Small intestine (tissue), 7 donors: ENCODE measurements at regions not wholly inside any gene's neighbourhood (a gene's known extent, or its start where the extent isn't known, plus 50 kb on each side); places are given as distances from the start of the nearest gene placed in this dataset.
A peak's percentile ranks its signal among the peaks of the same experiment; 100 is the strongest.

Source experiments
- DNase-seq, 2 donors: peaks; one replicate each; pipeline versions ENCODE4 v3.0.0 to v3.0.0-alpha.2; 2013
- FAIRE-seq: peaks from 2 replicates; lab custom pipeline; 2012; peaks lifted over from hg19 to GRCh38; lab: Jason Lieb, UNC
- H3K27ac ChIP-seq, 3 donors: one replicate each; pipeline ENCODE4 v1.5.1; 2013; ENCODE audit warnings: low read length in 2 of 3, mild to moderate bottlenecking in 2 of 3, control low read depth in 1 of 3, inconsistent platforms in 1 of 3, low read depth in 1 of 3, moderate library complexity in 1 of 3
- H3K27me3 ChIP-seq, 3 donors: one replicate each; pipeline ENCODE4 v1.6.1; 2013; ENCODE audit warnings: low read length in 3 of 3, inconsistent platforms in 1 of 3; ENCODE audit not compliant: control insufficient read depth in 3 of 3, insufficient read depth in 3 of 3
- H3K36me3 ChIP-seq, 3 donors: one replicate each; pipeline ENCODE4 v1.6.1; 2013; ENCODE audit warnings: low read length in 3 of 3, inconsistent platforms in 1 of 3, low read depth in 1 of 3, mild to moderate bottlenecking in 1 of 3, moderate library complexity in 1 of 3; ENCODE audit not compliant: control insufficient read depth in 3 of 3, insufficient read depth in 2 of 3
- H3K4me1 ChIP-seq, 3 donors: one replicate each; pipeline ENCODE4 v1.6.1; 2013; ENCODE audit warnings: low read length in 2 of 3, inconsistent platforms in 1 of 3, low read depth in 1 of 3, mild to moderate bottlenecking in 1 of 3, moderate library complexity in 1 of 3; ENCODE audit not compliant: control insufficient read depth in 3 of 3, insufficient read depth in 2 of 3
- H3K4me3 ChIP-seq, 3 donors: one replicate each; pipeline ENCODE4 v1.5.1; 2013; ENCODE audit warnings: low read length in 3 of 3, control low read depth in 1 of 3, inconsistent platforms in 1 of 3, low read depth in 1 of 3, mild to moderate bottlenecking in 1 of 3, moderate library complexity in 1 of 3
- H3K9me3 ChIP-seq, 2 donors: one replicate each; pipeline ENCODE4 v1.6.1; 2013; ENCODE audit warnings: low read depth in 1 of 2, low read length in 1 of 2; ENCODE audit not compliant: control insufficient read depth in 2 of 2, insufficient read depth in 1 of 2
- WGBS, 3 donors: extraction: QIAGEN DNeasy Blood & Tissue Kit; methylation state at CpG; one replicate each; pipeline ENCODE4 v1.1.7; 2013; 5-methylcytosine and 5-hydroxymethylcytosine counted together
- donor health status: healthy with polysubstance abuse.
- donor health status: control.
- donor health status: control.
- donor health status: Bipolar disorder and iron deficiency.
- donor health status: healthy.

GRCh38 chr15:46296797-46297196, 662.0 kb downstream of the SQOR start:
- 76 to 79% (median 78%) methylated on average over 2 of the region's 2 CpGs for WGBS, 3 donors
- no peak for FAIRE-seq

GRCh38 chr15:46297766-46298165, 662.9 kb downstream of the SQOR start:
- no peak overlapping the region for H3K4me3 ChIP-seq
- no peak for FAIRE-seq
- H3K27ac ChIP-seq: no peak overlapping the region
- H3K36me3 ChIP-seq: no peaks in the 10 kb centered on the region
- no peaks in the 10 kb centered on the region for H3K27me3 ChIP-seq
- H3K9me3 ChIP-seq: no peaks in the 10 kb centered on the region
- WGBS, 3 donors: 46 to 61% (median 55%) methylated on average over 3 of the region's 3 CpGs
- no peaks in the 10 kb centered on the region for H3K4me1 ChIP-seq
- DNase-seq: no peak

More at GRCh38 chr15:46296797-46297196, 662.0 kb downstream of the SQOR start:
- no peak for DNase-seq
- H3K27ac ChIP-seq: no peak overlapping the region
- no peak overlapping the region for H3K4me3 ChIP-seq
- H3K4me1 ChIP-seq: no peaks in the 10 kb centered on the region
- H3K9me3 ChIP-seq: no peaks in the 10 kb centered on the region
- no peaks in the 10 kb centered on the region for H3K36me3 ChIP-seq
- no peaks in the 10 kb centered on the region for H3K27me3 ChIP-seq

- H3K27me3 ChIP-seq: no peaks in the 10 kb centered on the region
- H3K9me3 ChIP-seq: no peaks in the 10 kb centered on the region
- 62 to 75% (median 74%) methylated on average over 6 of the region's 6 CpGs for WGBS, 3 donors
- DNase-seq: no peak
- FAIRE-seq: no peak
- no peak overlapping the region for H3K27ac ChIP-seq
- no peaks in the 10 kb centered on the region for H3K36me3 ChIP-seq
- no peak overlapping the region for H3K4me3 ChIP-seq
- no peaks in the 10 kb centered on the region for H3K4me1 ChIP-seq
Observed at GRCh38 chr15:46300716-46301115, 665.9 kb downstream of the SQOR start.

- WGBS, 3 donors: 49 to 57% (median 53%) methylated on average over 5 of the region's 5 CpGs
- Histone ChIP-seq H3K4me1 (no peaks in the 10 kb centered on the region), H3K9me3 (no peaks in the 10 kb centered on the region), H3K27me3 (no peaks in the 10 kb centered on the region), H3K27ac (no peak overlapping the region), H3K4me3 (no peak overlapping the region), H3K36me3 (no peaks in the 10 kb centered on the region)
- FAIRE-seq (no peak), DNase-seq (no peak)
Observed at GRCh38 chr15:46301291-46301690, 666.5 kb downstream of the SQOR start.

GRCh38 chr15:46301826-46302225, 667.0 kb downstream of the SQOR start:
- H3K4me1 ChIP-seq: no peaks in the 10 kb centered on the region
- 59 to 73% (median 68%) methylated on average over 6 of the region's 6 CpGs for WGBS, 3 donors
- no peaks in the 10 kb centered on the region for H3K36me3 ChIP-seq
- FAIRE-seq: no peak
- no peak overlapping the region for H3K27ac ChIP-seq
- DNase-seq: no peak
- no peaks in the 10 kb centered on the region for H3K9me3 ChIP-seq
- no peak overlapping the region for H3K4me3 ChIP-seq
- H3K27me3 ChIP-seq: no peaks in the 10 kb centered on the region

GRCh38 chr15:46304321-46304720, 669.5 kb downstream of the SQOR start:
- H3K4me1 ChIP-seq: no peaks in the 10 kb centered on the region
- 73 to 78% (median 78%) methylated on average over 4 of the region's 4 CpGs for WGBS, 3 donors
- H3K4me3 ChIP-seq: no peak overlapping the region
- no peaks in the 10 kb centered on the region for H3K36me3 ChIP-seq
- FAIRE-seq (no peak), DNase-seq (peak in 1 of 2 donors; percentile 7)
- H3K9me3 ChIP-seq: no peaks in the 10 kb centered on the region
- H3K27ac ChIP-seq: no peak overlapping the region
- no peaks in the 10 kb centered on the region for H3K27me3 ChIP-seq

- no peaks in the 10 kb centered on the region for H3K36me3 ChIP-seq
- WGBS, 3 donors: 46 to 59% (median 56%) methylated on average over 4 of the region's 4 CpGs
- no peak overlapping the region for H3K4me3 ChIP-seq
- H3K27ac ChIP-seq: no peak overlapping the region
- DNase-seq (no peak), FAIRE-seq (no peak)
- H3K9me3 ChIP-seq: no peaks in the 10 kb centered on the region
- no peaks in the 10 kb centered on the region for H3K27me3 ChIP-seq
- no peaks in the 10 kb centered on the region for H3K4me1 ChIP-seq
Observed at GRCh38 chr15:46307746-46308145, 672.9 kb downstream of the SQOR start.

- Histone ChIP-seq H3K27ac (no peak overlapping the region), H3K4me3 (no peak overlapping the region), H3K9me3 (no peaks in the 10 kb centered on the region), H3K4me1 (no peaks in the 10 kb centered on the region), H3K27me3 (no peaks in the 10 kb centered on the region), H3K36me3 (no peaks in the 10 kb centered on the region)
- 62 to 71% (median 63%) methylated on average over 3 of the region's 3 CpGs for WGBS, 3 donors
- FAIRE-seq (no peak), DNase-seq (no peak)
Observed at GRCh38 chr15:46309914-46310313, 675.1 kb downstream of the SQOR start.

GRCh38 chr15:46312133-46312740, 677.4 kb downstream of the SQOR start:
- H3K9me3 ChIP-seq: no peaks in the 10 kb centered on the region
- 26 to 34% (median 30%) methylated on average over 2 of the region's 2 CpGs for WGBS, 3 donors
- H3K27ac ChIP-seq: no peak overlapping the region
- H3K4me1 ChIP-seq: no peaks in the 10 kb centered on the region
- H3K4me3 ChIP-seq: no peak overlapping the region
- H3K36me3 ChIP-seq: no peaks in the 10 kb centered on the region
- DNase-seq (peak; percentile 74 to 80), FAIRE-seq (no peak)
- no peaks in the 10 kb centered on the region for H3K27me3 ChIP-seq
